ENCODE measurements at regions not wholly inside any gene's neighbourhood (a gene's known extent, or its start where the extent isn't known, plus 50 kb on each side); places are given as distances from the start of the nearest gene placed in this dataset.

GRCh38 chr18:67862069-67862468 lies 345.5 kb upstream of the DSEL start:
- Histone ChIP-seq H3K4me1 (no peaks in the 10 kb centered on the region), H3K9me3 (replicated peaks) (0 out of 2 replicates have a peak, but pooled peaks cover 3% of the 10 kb centered on the region), H3K27me3 (no peaks in the 10 kb centered on the region), H3K36me3 (no peaks in the 10 kb centered on the region), H3K27ac (no peak overlapping the region), H3K4me3 (no peak overlapping the region)
- no peak for DNase-seq

- no peak overlapping the region for H3K4me3 ChIP-seq
- H3K36me3 ChIP-seq = no peaks in the 10 kb centered on the region
- H3K27me3 ChIP-seq = no peaks in the 10 kb centered on the region
- no peaks in the 10 kb centered on the region for H3K4me1 ChIP-seq
- H3K9me3 ChIP-seq (replicated peaks) = no peaks in the 10 kb centered on the region
- H3K27ac ChIP-seq = no peak overlapping the region
- DNase-seq = no peak
These were observed 337.8 kb upstream of the DSEL start for GRCh38 chr18:67854340-67854739.

- H3K9me3 ChIP-seq (replicated peaks) = no peaks in the 10 kb centered on the region
- H3K4me3 ChIP-seq = no peak overlapping the region
- no peak for DNase-seq
- H3K27me3 ChIP-seq = no peaks in the 10 kb centered on the region
- H3K36me3 ChIP-seq = no peaks in the 10 kb centered on the region
- no peak overlapping the region for H3K27ac ChIP-seq
- H3K4me1 ChIP-seq = no peaks in the 10 kb centered on the region
These were observed 330.0 kb upstream of the DSEL start for GRCh38 chr18:67846422-67847098.

GRCh38 chr18:67845035-67845434 lies 328.5 kb upstream of the DSEL start:
- Histone ChIP-seq H3K9me3 (replicated peaks) (no peaks in the 10 kb centered on the region), H3K4me3 (no peak overlapping the region), H3K27me3 (no peaks in the 10 kb centered on the region), H3K36me3 (no peaks in the 10 kb centered on the region), H3K4me1 (no peaks in the 10 kb centered on the region), H3K27ac (no peak overlapping the region)
- DNase-seq = peak in 1 of 2 experiments; percentile 2

- no peaks in the 10 kb centered on the region for H3K9me3 ChIP-seq (replicated peaks)
- H3K36me3 ChIP-seq = no peaks in the 10 kb centered on the region
- no peaks in the 10 kb centered on the region for H3K27me3 ChIP-seq
- no peak overlapping the region for H3K4me3 ChIP-seq
- no peak for DNase-seq
- H3K4me1 ChIP-seq = no peaks in the 10 kb centered on the region
- H3K27ac ChIP-seq = no peak overlapping the region
These were observed 323.9 kb upstream of the DSEL start for GRCh38 chr18:67840379-67840778.

- Histone ChIP-seq H3K36me3 (no peaks in the 10 kb centered on the region), H3K4me1 (peaks cover 9% of the 10 kb centered on the region; the same call in 1 of the 2 replicates), H3K9me3 (replicated peaks) (no peaks in the 10 kb centered on the region), H3K27me3 (no peaks in the 10 kb centered on the region), H3K27ac (no peak overlapping the region), H3K4me3 (no peak overlapping the region)
- DNase-seq = no peak
These were observed 301.9 kb upstream of the DSEL start for GRCh38 chr18:67818432-67818831.

GRCh38 chr18:67815280-67815679 lies 298.8 kb upstream of the DSEL start:
- no peak for DNase-seq
- no peak overlapping the region for H3K4me3 ChIP-seq
- no peaks in the 10 kb centered on the region for H3K27me3 ChIP-seq
- H3K9me3 ChIP-seq (replicated peaks) = no peaks in the 10 kb centered on the region
- H3K27ac ChIP-seq = no peak overlapping the region
- H3K4me1 ChIP-seq = no peaks in the 10 kb centered on the region
- no peaks in the 10 kb centered on the region for H3K36me3 ChIP-seq

DNA sequence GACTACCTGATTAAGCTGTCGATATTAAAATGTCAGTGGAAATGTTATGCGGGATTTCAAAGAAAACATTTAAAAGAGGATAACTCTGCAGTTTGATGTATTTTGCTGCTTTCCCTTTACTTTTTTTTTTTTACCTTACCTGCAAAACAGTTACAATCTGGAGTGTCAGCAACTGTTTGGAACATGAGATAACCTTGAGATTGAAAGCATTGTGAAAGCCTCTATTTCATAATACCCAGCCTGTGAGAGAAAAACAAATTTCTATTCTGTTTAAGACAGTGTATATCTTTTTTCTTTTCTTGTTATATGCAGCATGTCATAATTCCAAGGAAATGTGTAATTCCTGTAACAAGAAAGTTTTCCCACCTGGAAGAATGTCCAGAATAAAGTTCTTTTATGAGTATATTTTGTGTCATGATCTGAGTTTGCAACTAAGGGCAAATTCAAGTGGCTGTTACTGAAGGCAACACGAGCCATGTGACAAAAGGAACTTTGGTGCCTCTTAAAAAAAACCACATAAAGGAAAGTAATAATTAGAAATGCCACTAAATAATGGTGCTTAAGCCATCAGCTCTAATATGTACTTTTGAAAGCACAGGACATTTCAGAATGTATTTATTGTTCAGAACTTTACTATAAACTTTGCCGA lies 297.0 kb upstream of the DSEL start:
- Histone ChIP-seq H3K4me3 (no peak overlapping the region), H3K27me3 (no peaks in the 10 kb centered on the region), H3K4me1 (no peaks in the 10 kb centered on the region), H3K27ac (no peak overlapping the region), H3K36me3 (no peaks in the 10 kb centered on the region), H3K9me3 (replicated peaks) (no peaks in the 10 kb centered on the region)
- no peak for DNase-seq

GRCh38 chr18:67805261-67805660 lies 288.7 kb upstream of the DSEL start:
- peak in 1 of 2 experiments; percentile 9 for DNase-seq
- no peaks in the 10 kb centered on the region for H3K4me1 ChIP-seq
- H3K4me3 ChIP-seq = no peak overlapping the region
- H3K36me3 ChIP-seq = no peaks in the 10 kb centered on the region
- H3K27ac ChIP-seq = no peak overlapping the region
- H3K9me3 ChIP-seq (replicated peaks) = no peaks in the 10 kb centered on the region
- H3K27me3 ChIP-seq = no peaks in the 10 kb centered on the region

DNA sequence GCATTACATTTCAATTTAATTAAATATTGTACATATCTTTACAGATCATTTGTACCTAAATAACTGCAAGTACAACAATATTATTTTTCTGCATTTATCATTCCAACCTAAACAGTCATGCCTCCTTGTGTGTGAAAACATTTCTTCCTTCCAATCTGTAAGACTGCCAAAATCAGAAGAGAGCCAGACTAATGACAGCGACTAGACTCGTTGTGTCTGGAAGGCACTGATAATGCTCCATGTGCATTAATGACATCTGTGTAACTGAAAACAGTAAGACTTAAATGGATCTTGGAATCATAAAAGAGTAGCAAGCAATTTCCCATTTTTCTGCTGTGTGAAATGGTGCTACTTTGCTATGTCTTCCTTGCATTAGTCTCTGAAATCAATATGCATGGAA lies 278.0 kb upstream of the DSEL start:
- Histone ChIP-seq H3K27me3 (no peaks in the 10 kb centered on the region), H3K36me3 (no peaks in the 10 kb centered on the region), H3K9me3 (replicated peaks) (no peaks in the 10 kb centered on the region), H3K4me1 (no peaks in the 10 kb centered on the region), H3K4me3 (no peak overlapping the region), H3K27ac (no peak overlapping the region)
- DNase-seq = no peak

- no peak for DNase-seq
- no peaks in the 10 kb centered on the region for H3K27me3 ChIP-seq
- no peak overlapping the region for H3K27ac ChIP-seq
- peaks cover 7% of the 10 kb centered on the region; the same call in 1 of the 2 replicates for H3K4me1 ChIP-seq
- H3K36me3 ChIP-seq = no peaks in the 10 kb centered on the region
- H3K4me3 ChIP-seq = no peak overlapping the region
- H3K9me3 ChIP-seq (replicated peaks) = no peaks in the 10 kb centered on the region
These were observed 274.0 kb upstream of the DSEL start for GRCh38 chr18:67790527-67790926.

- H3K4me1 ChIP-seq = peaks cover 10% of the 10 kb centered on the region
- DNase-seq = no peak
- H3K27me3 ChIP-seq = no peaks in the 10 kb centered on the region
- no peaks in the 10 kb centered on the region for H3K9me3 ChIP-seq (replicated peaks)
- no peak overlapping the region; the same call in 1 of the 2 replicates for H3K4me3 ChIP-seq
- H3K27ac ChIP-seq = no peak overlapping the region
- H3K36me3 ChIP-seq = no peaks in the 10 kb centered on the region
These were observed 272.6 kb upstream of the DSEL start for GRCh38 chr18:67789165-67789545.

- peak; percentile 64 to 77 for DNase-seq
- H3K9me3 ChIP-seq (replicated peaks) = no peaks in the 10 kb centered on the region
These were observed 272.0 kb upstream of the DSEL start for GRCh38 chr18:67788310-67789164.

DNA sequence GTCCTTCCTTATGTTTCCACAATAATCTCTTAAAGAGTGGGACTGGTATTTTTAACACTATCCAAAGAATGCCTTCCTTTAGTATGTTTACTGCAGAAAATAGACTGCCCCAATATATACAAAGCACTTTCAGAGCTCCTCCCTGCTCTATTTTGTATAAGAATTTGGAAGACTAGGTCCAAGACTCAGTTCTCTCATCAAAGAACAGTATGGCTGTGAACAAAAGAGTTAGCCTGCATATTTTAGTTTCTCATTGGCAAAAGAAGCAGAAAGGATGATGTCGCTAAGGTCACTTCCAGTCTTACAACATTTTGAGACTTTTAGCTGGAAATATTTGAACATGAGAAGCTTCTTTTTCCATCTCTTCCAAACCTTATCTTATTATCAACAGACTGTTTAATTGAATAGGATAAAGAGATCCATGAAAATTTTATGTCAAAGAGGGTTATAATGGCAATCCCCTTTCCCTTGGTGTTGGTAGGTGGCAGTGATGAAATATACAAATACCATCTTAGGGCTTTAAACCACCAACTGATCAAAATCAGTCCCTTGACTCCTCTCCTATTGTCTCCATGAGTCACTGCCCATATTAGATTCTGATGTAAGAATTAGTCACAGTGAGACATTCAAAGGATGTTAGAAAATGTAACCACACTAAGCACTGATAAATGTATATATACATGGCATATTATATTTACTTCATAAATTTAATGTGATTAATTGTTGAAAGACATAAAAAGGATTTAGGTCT lies 266.9 kb upstream of the DSEL start:
- peak in 1 of 2 experiments; percentile 68 for DNase-seq
- Histone ChIP-seq H3K9me3 (replicated peaks) (no peaks in the 10 kb centered on the region), H3K27me3 (no peaks in the 10 kb centered on the region), H3K4me3 (no peak overlapping the region), H3K4me1 (peaks cover 40% of the 10 kb centered on the region), H3K27ac (peak overlapping the region; percentile 81), H3K36me3 (no peaks in the 10 kb centered on the region)

More at GRCh38 chr18:67788310-67789164, 272.0 kb upstream of the DSEL start:
- Histone ChIP-seq H3K4me1 (peaks cover 16% of the 10 kb centered on the region), H3K27ac (peak overlapping the region; percentile 10; the same call in 1 of the 2 replicates), H3K27me3 (no peaks in the 10 kb centered on the region), H3K36me3 (no peaks in the 10 kb centered on the region), H3K4me3 (peak overlapping the region; percentile 13; the same call in 1 of the 2 replicates)
